AG04449 (cell line): ENCODE measurements at regions not wholly inside any gene's neighbourhood (a gene's known extent, or its start where the extent isn't known, plus 50 kb on each side); places are given as distances from the start of the nearest gene placed in this dataset.

Experiments
- CTCF ChIA-PET: fragments of 350-600 bp; formaldehyde crosslinking; extraction: SDS; loops from one replicate; lab custom pipeline; 2021; ENCODE audit warnings: antibody characterized with exemption; lab: Yijun Ruan, JAX
- POLR2A ChIA-PET: fragments of 400-600, 350-600 bp; formaldehyde crosslinking; extraction: SDS; loops from one replicate; lab custom pipeline; 2020; ENCODE audit warnings: antibody characterized with exemption, inconsistent platforms; lab: Yijun Ruan, JAX
- DNase-seq: peaks from one replicate; pipeline ENCODE4 v3.0.0-alpha.2; 2010; ENCODE audit warnings: low read depth, low spot score
- H3K4me3 ChIP-seq: 2 replicates; pipeline ENCODE4 v1.5.1; 2011; ENCODE audit warnings: low read depth, mild to moderate bottlenecking, control low read depth, low read length
- TF ChIP-seq, protein P1 (sequence below): IDR thresholded peaks from one replicate; pipeline ENCODE4 v1.5.1; 2011; ENCODE audit warnings: mild to moderate bottlenecking, moderate library complexity, low read length, control low read depth, inconsistent platforms; ENCODE audit not compliant: insufficient read depth; ENCODE audit errors: missing control alignments

- DNase-seq, result no peak
- TF ChIP-seq, protein P1, sequence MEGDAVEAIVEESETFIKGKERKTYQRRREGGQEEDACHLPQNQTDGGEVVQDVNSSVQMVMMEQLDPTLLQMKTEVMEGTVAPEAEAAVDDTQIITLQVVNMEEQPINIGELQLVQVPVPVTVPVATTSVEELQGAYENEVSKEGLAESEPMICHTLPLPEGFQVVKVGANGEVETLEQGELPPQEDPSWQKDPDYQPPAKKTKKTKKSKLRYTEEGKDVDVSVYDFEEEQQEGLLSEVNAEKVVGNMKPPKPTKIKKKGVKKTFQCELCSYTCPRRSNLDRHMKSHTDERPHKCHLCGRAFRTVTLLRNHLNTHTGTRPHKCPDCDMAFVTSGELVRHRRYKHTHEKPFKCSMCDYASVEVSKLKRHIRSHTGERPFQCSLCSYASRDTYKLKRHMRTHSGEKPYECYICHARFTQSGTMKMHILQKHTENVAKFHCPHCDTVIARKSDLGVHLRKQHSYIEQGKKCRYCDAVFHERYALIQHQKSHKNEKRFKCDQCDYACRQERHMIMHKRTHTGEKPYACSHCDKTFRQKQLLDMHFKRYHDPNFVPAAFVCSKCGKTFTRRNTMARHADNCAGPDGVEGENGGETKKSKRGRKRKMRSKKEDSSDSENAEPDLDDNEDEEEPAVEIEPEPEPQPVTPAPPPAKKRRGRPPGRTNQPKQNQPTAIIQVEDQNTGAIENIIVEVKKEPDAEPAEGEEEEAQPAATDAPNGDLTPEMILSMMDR, result no peak
- ChIA-PET CTCF (interaction anchor here (1.4 to 1.9 kb wide), 2 partner anchors 10 to 979 kb away, joined by 3 to 14 read pairs; no protein-coding TSS in a partner anchor), POLR2A (no interaction called here)
- H3K4me3 ChIP-seq, result no peak overlapping the region
Measured at GRCh38 chr22:25352294-25352680, 132.8 kb downstream of the CRYBB2 start.

DNA sequence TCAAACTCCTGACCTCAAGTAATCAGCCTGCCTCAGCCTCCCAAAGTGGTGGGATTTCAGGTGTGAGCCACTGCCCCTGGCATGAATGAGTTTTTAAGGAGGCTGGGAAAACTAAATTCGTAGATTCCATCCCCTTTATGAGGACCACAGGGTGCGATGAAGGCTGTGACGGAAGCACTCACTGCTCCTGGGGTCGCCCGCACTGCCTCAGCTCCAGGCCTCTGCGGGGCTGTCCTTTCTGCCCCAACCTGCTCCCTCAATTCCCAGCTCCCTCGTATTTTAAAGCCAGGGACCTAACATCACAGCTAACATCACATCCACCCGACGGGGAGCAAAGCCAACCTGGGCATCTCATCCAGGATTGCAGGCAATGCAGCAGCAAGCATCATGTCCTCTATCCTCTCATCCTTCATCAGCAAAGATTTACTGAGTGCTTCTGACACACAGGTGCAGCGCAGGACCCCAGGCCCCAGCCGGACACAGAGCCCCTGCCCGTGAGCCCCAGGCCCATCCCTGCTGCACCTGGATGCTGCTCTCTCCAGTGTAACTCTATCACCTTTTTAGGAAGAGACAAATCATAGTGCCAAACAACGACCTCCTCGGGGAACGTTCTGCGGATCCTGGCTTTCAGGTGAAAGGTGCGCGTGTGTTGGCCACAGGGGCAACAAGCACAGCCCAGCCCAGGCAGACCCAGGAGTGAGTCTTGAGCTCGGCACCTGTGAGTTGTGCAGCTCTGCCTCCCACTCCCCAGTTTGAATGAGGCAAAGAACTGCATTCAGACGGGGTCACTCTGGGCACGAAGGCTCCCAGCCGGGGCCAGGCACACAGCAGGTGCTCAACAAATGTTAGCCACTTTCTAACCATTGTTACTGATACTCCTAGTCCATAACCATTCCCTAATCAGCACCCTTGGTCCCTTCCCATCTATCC is 134.3 kb downstream of the CRYBB2 start:
- ChIA-PET CTCF (no interaction called here), POLR2A (no interaction called here)
- H3K4me3 ChIP-seq, result no peak overlapping the region
- DNase-seq, result no peak
- TF ChIP-seq, protein P1, result no peak

DNA sequence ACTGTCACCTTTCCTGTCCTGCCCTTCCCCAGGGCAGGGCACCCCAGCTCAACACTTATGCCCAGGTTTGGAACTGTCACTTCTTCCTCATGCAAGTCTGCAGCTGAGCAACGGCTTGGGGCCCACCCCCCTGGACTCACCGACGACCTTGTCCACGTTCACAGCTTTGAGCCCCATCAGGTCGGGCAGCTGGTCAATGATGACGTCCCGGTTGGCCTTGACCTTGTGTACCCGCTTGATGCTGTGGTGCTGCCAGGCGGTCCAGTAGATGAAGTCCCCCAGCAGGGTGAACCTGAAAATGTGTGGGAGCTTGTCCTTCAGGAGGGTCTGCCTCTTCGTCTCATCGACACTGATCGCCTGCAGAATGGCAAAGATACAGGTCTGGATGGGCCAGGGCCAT is 135.0 kb downstream of the CRYBB2 start:
- ChIA-PET POLR2A (no interaction called here), CTCF (no interaction called here)
- no peak for DNase-seq
- TF ChIP-seq, protein P1, result no peak
- H3K4me3 ChIP-seq, result no peak overlapping the region

DNA sequence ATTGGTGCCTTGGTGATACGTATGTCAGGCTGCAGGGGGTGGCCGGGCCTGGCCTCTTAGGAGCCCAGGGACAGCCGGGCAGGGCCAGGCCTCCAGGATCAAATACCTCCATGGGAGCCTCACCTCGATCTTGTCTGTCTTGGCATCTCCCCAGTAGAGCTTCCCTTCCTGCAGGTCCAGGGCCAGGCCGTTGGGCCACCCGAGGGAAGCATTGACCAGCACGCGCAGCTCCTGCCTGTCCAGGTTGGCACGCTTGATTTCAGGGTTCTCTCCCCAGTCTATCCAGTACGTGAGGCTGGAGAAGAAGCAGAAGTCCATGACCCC is 137.7 kb downstream of the CRYBB2 start:
- POLR2A ChIA-PET, result no interaction called here
- no peak for DNase-seq
- TF ChIP-seq, protein P1, result no peak
- H3K4me3 ChIP-seq, result no peak overlapping the region
- CTCF ChIA-PET, result no interaction called here

DNA sequence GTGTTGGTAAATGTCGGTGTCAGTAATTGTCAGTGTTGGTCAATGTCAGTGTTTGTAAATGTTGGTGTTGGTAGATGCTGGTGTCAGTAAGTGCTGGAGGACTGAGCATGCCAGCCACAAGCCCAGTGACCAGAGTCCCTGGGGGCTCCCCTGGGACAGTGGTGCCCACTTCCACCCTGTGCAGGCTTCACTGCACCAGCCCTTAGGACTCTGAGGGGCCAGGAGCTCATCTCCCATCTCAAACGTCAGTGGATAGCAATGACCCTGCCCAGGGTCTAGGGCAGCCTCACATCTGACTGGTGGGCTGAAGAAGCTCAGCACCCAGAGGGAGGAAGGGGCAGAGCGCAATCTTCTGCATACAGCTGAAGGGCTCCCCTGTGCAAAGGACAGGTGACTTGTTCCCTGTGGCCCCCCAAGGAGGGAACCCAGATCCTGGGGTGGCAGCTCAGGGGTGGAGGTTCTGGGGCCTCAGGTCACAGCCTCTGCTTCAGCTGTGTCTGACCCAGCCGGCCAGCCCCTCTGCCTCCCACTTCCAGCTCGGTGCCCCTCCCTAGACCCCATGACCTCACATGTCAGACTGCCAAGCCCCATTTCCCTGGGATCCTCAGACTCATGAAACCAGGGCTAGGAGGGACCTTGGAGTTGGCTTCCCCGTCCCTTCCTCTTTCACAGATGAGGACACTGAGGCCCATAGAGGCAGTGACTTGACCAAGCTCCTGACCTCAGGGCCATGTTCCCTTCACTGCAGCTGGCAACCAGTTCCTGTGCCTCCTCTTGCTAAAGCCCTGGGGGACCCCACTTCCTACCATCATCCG is 138.4 kb downstream of the CRYBB2 start:
- DNase-seq, result no peak
- POLR2A ChIA-PET, result no interaction called here
- CTCF ChIA-PET, result interaction anchor here (0.6 to 1.3 kb wide), 2 partner anchors 10 to 107 kb away, joined by 3 read pairs; no protein-coding TSS in a partner anchor
- H3K4me3 ChIP-seq, result no peak overlapping the region
- TF ChIP-seq, protein P1, result no peak
